ENCODE measurements at regions not wholly inside any gene's neighbourhood (a gene's known extent, or its start where the extent isn't known, plus 50 kb on each side); places are given as distances from the start of the nearest gene placed in this dataset.
"Not testable (repeated sequence)": the region's sequence is repeated elsewhere in the genome, so short reads cannot be mapped to it uniquely, and the experiment has no call there.

GRCh38 chr2:198909525-198910267 is 548.0 kb downstream of the SATB2 start:
- Histone ChIP-seq H3K36me3 (replicated peaks) (no peaks in the 10 kb centered on the region), H3K4me3 (no peak overlapping the region), H3K27me3 (ENCODE audit: low read depth) (no peaks in the 10 kb centered on the region), H3K4me1 (no peaks in the 10 kb centered on the region), H3K9me3 (no peaks in the 10 kb centered on the region)
- in situ Hi-C loops (cut with MboI; ENCODE audit: low sequenced_read_pairs): no loop called here
- no peak for DNase-seq (ENCODE audit: low spot score in 2 of 2)

GRCh38 chr2:198905881-198906612 is 551.7 kb downstream of the SATB2 start:
- no peaks in the 10 kb centered on the region for H3K9me3 ChIP-seq
- no peaks in the 10 kb centered on the region for H3K36me3 ChIP-seq (replicated peaks)
- no peak for DNase-seq (ENCODE audit: low spot score in 2 of 2)
- no peak overlapping the region for H3K4me3 ChIP-seq
- no peaks in the 10 kb centered on the region for H3K27me3 ChIP-seq (ENCODE audit: low read depth)
- H3K4me1 ChIP-seq: no peaks in the 10 kb centered on the region
- in situ Hi-C loops (cut with MboI; ENCODE audit: low sequenced_read_pairs): no loop called here

- DNase-seq (ENCODE audit: low spot score in 2 of 2): no peak
- Histone ChIP-seq H3K27me3 (ENCODE audit: low read depth) (no peaks in the 10 kb centered on the region), H3K36me3 (replicated peaks) (no peaks in the 10 kb centered on the region), H3K4me3 (no peak overlapping the region), H3K9me3 (no peaks in the 10 kb centered on the region), H3K4me1 (no peaks in the 10 kb centered on the region)
- in situ Hi-C loops (cut with MboI; ENCODE audit: low sequenced_read_pairs): no loop called here
These were observed 555.8 kb downstream of the SATB2 start for GRCh38 chr2:198901894-198902293.

- H3K36me3 ChIP-seq (replicated peaks): no peaks in the 10 kb centered on the region
- H3K9me3 ChIP-seq: no peaks in the 10 kb centered on the region
- in situ Hi-C loops (cut with MboI; ENCODE audit: low sequenced_read_pairs): no loop called here
- no peak for DNase-seq (ENCODE audit: low spot score in 2 of 2)
- H3K27me3 ChIP-seq (ENCODE audit: low read depth): no peaks in the 10 kb centered on the region
- H3K4me3 ChIP-seq: no peak overlapping the region
- H3K4me1 ChIP-seq: no peaks in the 10 kb centered on the region
These were observed 557.6 kb downstream of the SATB2 start for GRCh38 chr2:198900141-198900540.

GRCh38 chr2:198890490-198890889 is 567.2 kb downstream of the SATB2 start:
- no peaks in the 10 kb centered on the region for H3K4me1 ChIP-seq
- no peak for DNase-seq (ENCODE audit: low spot score in 2 of 2)
- H3K36me3 ChIP-seq (replicated peaks): no peaks in the 10 kb centered on the region
- H3K9me3 ChIP-seq: no peaks in the 10 kb centered on the region
- H3K4me3 ChIP-seq: no peak overlapping the region
- in situ Hi-C loops (cut with MboI; ENCODE audit: low sequenced_read_pairs): no loop called here
- no peaks in the 10 kb centered on the region for H3K27me3 ChIP-seq (ENCODE audit: low read depth)

- Histone ChIP-seq H3K27me3 (ENCODE audit: low read depth) (no peaks in the 10 kb centered on the region), H3K4me3 (no peak overlapping the region), H3K36me3 (replicated peaks) (no peaks in the 10 kb centered on the region), H3K4me1 (no peaks in the 10 kb centered on the region), H3K9me3 (no peaks in the 10 kb centered on the region)
- DNase-seq (ENCODE audit: low spot score in 2 of 2): no peak
- in situ Hi-C loops (cut with MboI; ENCODE audit: low sequenced_read_pairs): no loop called here
These were observed 574.1 kb downstream of the SATB2 start for GRCh38 chr2:198883604-198884003.

- Histone ChIP-seq H3K36me3 (replicated peaks) (no peaks in the 10 kb centered on the region), H3K9me3 (no peaks in the 10 kb centered on the region), H3K4me1 (no peaks in the 10 kb centered on the region), H3K4me3 (no peak overlapping the region), H3K27me3 (ENCODE audit: low read depth) (no peaks in the 10 kb centered on the region)
- DNase-seq (ENCODE audit: low spot score in 2 of 2): no peak
- in situ Hi-C loops (cut with MboI; ENCODE audit: low sequenced_read_pairs): no loop called here
These were observed 576.8 kb downstream of the SATB2 start for GRCh38 chr2:198880986-198881385.

- no peaks in the 10 kb centered on the region for H3K27me3 ChIP-seq (ENCODE audit: low read depth)
- no peaks in the 10 kb centered on the region for H3K36me3 ChIP-seq (replicated peaks)
- no peak for DNase-seq (ENCODE audit: low spot score in 2 of 2)
- H3K4me1 ChIP-seq: no peaks in the 10 kb centered on the region
- H3K9me3 ChIP-seq: no peaks in the 10 kb centered on the region
- in situ Hi-C loops (cut with MboI; ENCODE audit: low sequenced_read_pairs): no loop called here
- no peak overlapping the region for H3K4me3 ChIP-seq
These were observed 577.3 kb downstream of the SATB2 start for GRCh38 chr2:198880421-198880820.

- H3K27me3 ChIP-seq (ENCODE audit: low read depth): no peaks in the 10 kb centered on the region
- no peaks in the 10 kb centered on the region for H3K4me1 ChIP-seq
- no peaks in the 10 kb centered on the region for H3K36me3 ChIP-seq (replicated peaks)
- H3K9me3 ChIP-seq: no peaks in the 10 kb centered on the region
- DNase-seq (ENCODE audit: low spot score in 2 of 2): no peak
- H3K4me3 ChIP-seq: no peak overlapping the region
- in situ Hi-C loops (cut with MboI; ENCODE audit: low sequenced_read_pairs): no loop called here
These were observed 583.3 kb downstream of the SATB2 start for GRCh38 chr2:198874472-198874858.

- no peaks in the 10 kb centered on the region for H3K9me3 ChIP-seq
- no peak for DNase-seq (ENCODE audit: low spot score in 2 of 2)
These were observed 584.0 kb downstream of the SATB2 start for GRCh38 chr2:198873503-198874471.

GRCh38 chr2:198863655-198864054 is 594.1 kb downstream of the SATB2 start:
- no peak for DNase-seq (ENCODE audit: low spot score in 2 of 2)
- no peaks in the 10 kb centered on the region for H3K4me1 ChIP-seq
- in situ Hi-C loops (cut with MboI; ENCODE audit: low sequenced_read_pairs): no loop called here
- H3K9me3 ChIP-seq: no peaks in the 10 kb centered on the region
- no peaks in the 10 kb centered on the region for H3K36me3 ChIP-seq (replicated peaks)
- no peak overlapping the region for H3K4me3 ChIP-seq
- no peaks in the 10 kb centered on the region for H3K27me3 ChIP-seq (ENCODE audit: low read depth)

More at GRCh38 chr2:198873503-198874471, 584.0 kb downstream of the SATB2 start:
- Histone ChIP-seq H3K36me3 (replicated peaks) (no peaks in the 10 kb centered on the region), H3K4me1 (no peaks in the 10 kb centered on the region), H3K27me3 (ENCODE audit: low read depth) (no peaks in the 10 kb centered on the region), H3K4me3 (no peak overlapping the region)
- in situ Hi-C loops (cut with MboI; ENCODE audit: low sequenced_read_pairs): no loop called here

- Histone ChIP-seq H3K9me3 (no peaks in the 10 kb centered on the region), H3K4me3 (no peak overlapping the region), H3K27me3 (ENCODE audit: low read depth) (no peaks in the 10 kb centered on the region), H3K4me1 (no peaks in the 10 kb centered on the region), H3K36me3 (replicated peaks) (no peaks in the 10 kb centered on the region)
- DNase-seq (ENCODE audit: low spot score in 2 of 2): no peak
- in situ Hi-C loops (cut with MboI; ENCODE audit: low sequenced_read_pairs): no loop called here
These were observed 596.7 kb downstream of the SATB2 start for GRCh38 chr2:198861080-198861479.

GRCh38 chr2:198857246-198857645 is 600.5 kb downstream of the SATB2 start:
- no peak for DNase-seq (ENCODE audit: low spot score in 2 of 2)
- in situ Hi-C loops (cut with MboI; ENCODE audit: low sequenced_read_pairs): no loop called here

GRCh38 chr2:198855746-198856145 is 602.0 kb downstream of the SATB2 start:
- in situ Hi-C loops (cut with MboI; ENCODE audit: low sequenced_read_pairs); H3K27me3 ChIP-seq (ENCODE audit: low read depth); DNase-seq (ENCODE audit: low spot score in 2 of 2); H3K36me3 ChIP-seq (replicated peaks); H3K4me3 ChIP-seq; H3K4me1 ChIP-seq; H3K9me3 ChIP-seq: not testable (repeated sequence)

More at GRCh38 chr2:198857246-198857645, 600.5 kb downstream of the SATB2 start:
- Histone ChIP-seq H3K9me3 (no peaks in the 10 kb centered on the region), H3K4me3 (no peak overlapping the region), H3K36me3 (replicated peaks) (no peaks in the 10 kb centered on the region), H3K4me1 (no peaks in the 10 kb centered on the region), H3K27me3 (ENCODE audit: low read depth) (no peaks in the 10 kb centered on the region)
